Fibroblast of peridontal ligament (primary cell): ENCODE measurements at regions not wholly inside any gene's neighbourhood (a gene's known extent, or its start where the extent isn't known, plus 50 kb on each side); places are given as distances from the start of the nearest gene placed in this dataset.

Source experiments
- DNase-seq: peaks from one replicate; pipeline ENCODE4 v3.0.0-alpha.2; 2010; ENCODE audit errors: extremely low read depth

GRCh38 chr13:74003374-74003773 is 130.8 kb downstream of the KLF12 start:
- DNase-seq, result no peak

DNA sequence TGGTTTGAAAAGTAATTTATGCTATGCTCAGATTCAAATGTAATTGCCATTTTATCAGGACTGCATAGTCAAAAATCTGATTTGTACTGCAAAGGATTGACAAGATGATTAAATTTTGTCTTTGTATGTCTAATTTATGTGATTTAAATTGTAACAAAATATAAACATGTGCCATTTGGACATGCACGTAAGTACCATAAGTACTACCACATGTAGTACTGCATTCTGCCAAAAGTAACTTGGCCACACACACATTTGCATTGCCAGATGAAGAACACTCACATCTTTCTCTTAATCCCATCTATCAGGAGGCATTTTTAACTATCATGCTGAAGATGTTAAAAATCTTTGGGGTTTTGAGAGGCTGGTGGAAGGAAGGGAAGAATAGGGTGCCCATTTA is 133.3 kb downstream of the KLF12 start:
- peak; percentile 62 for DNase-seq

GRCh38 chr13:73998631-73999030 is 135.6 kb downstream of the KLF12 start:
- DNase-seq, result no peak

- no peak for DNase-seq
Observed at GRCh38 chr13:73997964-73998363, 136.2 kb downstream of the KLF12 start.

- no peak for DNase-seq
Observed at GRCh38 chr13:73996569-73996968, 137.6 kb downstream of the KLF12 start.

DNA sequence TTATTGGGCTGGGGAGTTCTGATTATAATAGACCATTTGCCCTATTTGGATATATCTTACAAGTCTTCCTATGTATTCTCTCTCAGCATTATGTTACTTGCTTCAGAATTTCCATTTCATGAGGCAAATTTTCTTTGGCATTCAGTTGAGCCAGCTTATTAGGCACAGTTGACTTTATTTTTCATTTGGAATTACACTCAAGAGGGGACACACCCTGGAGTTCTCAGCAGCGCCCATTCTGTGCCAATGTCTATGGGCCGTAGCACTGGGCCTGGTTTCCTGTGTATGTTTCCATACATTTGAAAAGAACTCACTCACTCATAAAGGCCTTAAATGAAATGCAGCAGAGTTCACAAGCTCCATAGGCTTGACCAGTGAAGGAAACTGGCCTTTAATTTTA is 138.5 kb downstream of the KLF12 start:
- no peak for DNase-seq

- no peak for DNase-seq
Observed at GRCh38 chr13:73993661-73994060, 140.5 kb downstream of the KLF12 start.

- DNase-seq, result no peak
Observed at GRCh38 chr13:73991884-73992283, 142.3 kb downstream of the KLF12 start.

DNA sequence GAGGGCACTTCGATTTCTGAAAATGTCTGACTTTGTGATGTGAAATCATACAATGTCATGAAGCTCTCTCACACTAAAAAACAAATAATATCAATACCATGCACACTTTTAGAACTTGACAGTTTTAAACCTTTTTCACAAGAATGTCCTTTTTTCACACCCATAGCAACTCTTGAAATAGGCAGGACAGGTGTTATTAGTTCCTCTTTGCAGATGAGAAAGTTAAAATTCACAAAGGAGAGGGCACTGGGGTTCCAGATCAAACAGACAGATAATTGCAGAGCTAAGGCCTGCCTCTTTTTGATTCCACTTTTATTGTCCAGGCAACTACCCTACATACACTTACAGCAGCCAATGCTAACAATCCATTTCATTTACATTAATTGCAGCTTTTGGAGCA is 142.8 kb downstream of the KLF12 start:
- no peak for DNase-seq

DNA sequence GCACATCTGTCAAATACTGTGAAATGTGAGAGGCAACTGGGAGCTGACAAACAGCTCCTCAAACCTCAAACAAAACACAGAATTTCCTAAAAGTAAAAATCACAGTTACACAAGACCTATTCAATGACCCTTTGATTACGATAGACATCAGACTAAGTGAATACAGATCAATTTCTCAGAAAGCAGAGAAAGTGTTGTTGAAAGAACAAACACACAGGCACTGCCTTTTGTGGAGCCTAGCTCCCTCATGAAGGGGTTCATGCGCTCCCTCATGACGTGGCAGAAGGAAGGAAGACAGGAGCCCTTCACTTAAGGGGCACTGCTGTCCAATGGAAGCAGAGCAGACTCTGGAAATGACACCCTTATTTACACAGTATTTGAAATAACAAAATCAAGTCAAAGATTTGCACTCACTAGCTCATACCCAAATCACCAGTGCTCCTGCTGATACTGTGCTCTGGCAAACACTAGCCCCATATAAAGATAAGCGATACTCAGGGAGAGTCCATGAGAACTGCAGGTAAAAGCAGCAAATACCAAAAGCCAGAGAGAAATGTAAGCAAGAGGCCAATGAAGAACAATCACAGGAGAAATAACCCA is 144.9 kb downstream of the KLF12 start:
- no peak for DNase-seq

GRCh38 chr13:73988461-73988860 is 145.7 kb downstream of the KLF12 start:
- DNase-seq, result peak; percentile 24

GRCh38 chr13:73987618-73988017 is 146.6 kb downstream of the KLF12 start:
- DNase-seq, result no peak

DNA sequence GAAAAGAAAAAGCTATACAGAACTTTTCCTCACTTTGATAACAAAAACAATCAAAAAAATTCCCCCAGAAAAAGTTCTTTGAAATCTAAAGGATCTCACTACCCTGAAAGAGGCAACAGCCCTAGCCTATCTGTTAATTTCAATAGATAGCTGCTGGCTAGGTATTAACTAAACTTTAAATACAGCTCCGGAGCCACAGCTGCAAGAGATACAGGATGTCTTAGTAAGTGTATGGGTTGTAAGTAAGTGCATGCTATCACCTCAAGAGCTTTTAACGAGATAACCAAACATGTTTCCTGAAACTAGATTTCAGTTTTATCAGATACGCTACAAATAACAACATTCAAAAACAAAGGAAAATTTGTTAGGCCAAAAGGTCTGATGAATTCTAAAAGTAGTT is 148.4 kb downstream of the KLF12 start:
- DNase-seq, result no peak

DNA sequence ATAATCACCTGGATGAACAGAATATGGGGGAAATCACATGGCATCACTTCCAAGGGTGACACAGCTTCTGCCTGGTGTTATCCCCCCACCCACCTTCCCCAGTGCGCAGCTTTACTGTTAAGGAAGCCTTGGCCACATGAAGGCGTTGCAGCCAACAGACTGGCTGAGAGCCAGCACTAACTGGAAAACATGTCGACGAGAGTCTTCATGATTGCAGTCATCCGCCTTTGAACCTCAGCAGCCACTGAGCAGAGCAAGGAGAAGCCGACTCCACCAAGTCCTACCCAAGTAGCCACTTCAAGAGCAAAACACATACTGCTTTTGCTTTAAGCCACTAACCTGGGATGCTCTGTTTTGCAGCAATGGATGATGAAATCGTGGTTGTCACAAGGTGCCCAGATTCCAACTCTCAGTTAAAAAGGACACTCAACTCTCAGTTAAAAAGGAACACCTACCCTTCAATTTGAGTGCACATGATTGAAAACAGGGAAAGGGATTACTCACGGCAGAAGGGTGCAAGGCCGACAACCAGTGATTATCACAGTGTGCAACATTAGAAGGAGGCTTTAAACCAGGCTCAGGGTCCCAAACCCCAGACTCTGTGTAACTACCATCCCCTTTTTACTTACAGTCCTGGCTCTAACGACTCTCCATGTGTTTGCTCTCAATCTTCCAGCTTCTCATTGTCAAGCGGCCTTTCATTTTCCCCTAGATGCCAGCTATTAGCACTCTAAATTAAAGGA is 149.1 kb downstream of the KLF12 start:
- DNase-seq, result no peak

- DNase-seq, result no peak
Observed at GRCh38 chr13:73984201-73984600, 150.0 kb downstream of the KLF12 start.

DNA sequence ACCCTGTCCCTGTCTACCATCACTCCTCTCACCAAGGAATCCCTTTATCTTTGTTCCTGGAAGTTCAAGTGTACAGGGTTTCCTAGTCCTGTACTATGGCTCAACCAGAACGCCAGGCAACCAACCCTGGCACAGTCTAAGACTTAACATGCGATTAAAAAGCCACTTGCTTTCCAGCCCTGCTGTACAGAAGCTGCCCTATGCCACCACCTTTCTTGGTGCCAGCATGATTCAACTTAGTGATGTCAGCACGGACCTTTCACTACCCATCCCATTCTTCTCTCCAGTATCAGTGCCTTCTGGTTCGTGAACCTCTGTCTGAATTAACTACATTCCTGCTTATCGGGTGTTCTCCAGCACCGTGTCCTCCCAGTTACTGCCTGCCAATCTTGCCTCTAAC is 151.1 kb downstream of the KLF12 start:
- no peak for DNase-seq

GRCh38 chr13:73981595-73981994 is 152.6 kb downstream of the KLF12 start:
- no peak for DNase-seq

- DNase-seq, result no peak
Observed at GRCh38 chr13:73975767-73976166, 158.4 kb downstream of the KLF12 start.

- no peak for DNase-seq
Observed at GRCh38 chr13:73974051-73974450, 160.2 kb downstream of the KLF12 start.

DNA sequence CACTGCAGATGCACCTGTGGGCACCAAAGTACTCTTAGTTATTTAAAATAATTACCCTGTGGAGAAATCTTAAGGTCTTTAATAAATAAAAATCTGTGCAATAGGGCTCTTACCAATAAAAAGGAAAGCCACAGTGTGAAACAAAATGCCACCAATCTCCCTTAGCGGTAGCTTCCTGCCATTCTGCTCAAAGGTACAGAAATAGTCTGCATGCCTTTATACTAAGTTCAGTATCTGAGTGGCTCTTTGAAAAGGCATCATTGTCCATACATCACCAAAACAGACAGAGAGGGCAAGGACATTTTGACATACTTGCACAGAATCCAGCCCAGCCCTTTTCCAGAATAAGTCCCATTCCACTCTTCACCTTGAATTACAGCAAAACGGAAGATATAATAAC is 161.0 kb downstream of the KLF12 start:
- DNase-seq, result no peak

- DNase-seq, result no peak
Observed at GRCh38 chr13:73972545-73972944, 161.7 kb downstream of the KLF12 start.

DNA sequence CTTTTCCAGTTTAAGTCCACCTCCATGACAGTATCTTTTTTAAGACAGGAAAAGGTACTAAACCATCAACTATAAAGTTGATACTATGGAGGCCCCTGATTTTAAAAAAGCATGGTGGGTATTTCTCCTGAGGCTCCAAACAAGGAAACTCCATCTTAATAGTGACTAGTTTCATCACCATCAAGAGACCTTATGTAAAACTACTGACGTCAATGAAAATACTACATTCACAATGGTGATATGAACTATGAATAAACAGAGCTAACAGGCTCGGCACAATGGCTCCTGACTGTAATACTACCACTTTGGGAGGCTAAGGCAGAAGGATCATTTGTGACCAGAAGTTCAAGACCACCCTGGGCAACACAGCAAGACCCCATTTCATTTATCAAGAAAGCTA is 162.7 kb downstream of the KLF12 start:
- DNase-seq, result no peak

DNA sequence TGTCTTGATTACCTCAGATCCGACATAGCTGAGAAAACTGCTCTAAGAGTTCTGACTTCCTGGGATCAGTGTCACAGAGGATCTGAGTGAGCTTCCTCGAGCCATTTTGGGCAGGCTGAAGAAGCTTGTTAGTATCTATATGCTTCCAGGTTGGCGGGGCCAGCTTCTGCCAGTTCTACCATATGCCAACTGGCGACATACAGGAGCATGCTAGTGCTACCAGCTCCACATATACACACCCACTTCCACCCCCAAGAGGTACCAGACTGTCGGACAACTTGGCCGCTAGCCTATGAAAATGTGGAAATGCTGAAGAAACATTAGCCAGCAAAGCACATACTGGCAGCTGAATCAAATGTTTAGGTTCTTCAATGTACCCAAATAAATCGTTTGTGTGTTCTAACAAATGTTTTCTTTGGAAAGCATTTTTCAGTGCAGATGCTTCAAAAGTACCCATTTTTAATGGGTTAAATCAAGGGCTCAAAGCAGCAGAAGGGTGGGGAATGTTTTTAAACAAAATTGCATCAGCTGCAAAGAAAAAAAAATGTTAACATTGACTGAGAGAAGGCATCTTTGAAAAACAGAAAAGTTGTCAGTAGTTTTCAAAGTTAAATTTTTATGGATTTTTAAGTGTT is 163.7 kb downstream of the KLF12 start:
- peak; percentile 31 for DNase-seq
